Suprapubic skin (tissue), 4 donors: ENCODE measurements at regions not wholly inside any gene's neighbourhood (a gene's known extent, or its start where the extent isn't known, plus 50 kb on each side); places are given as distances from the start of the nearest gene placed in this dataset.

Experiments used
- POLR2A ChIP-seq, 2 donors: fragments of 450-650 bp; IDR thresholded peaks; one replicate each; pipeline ENCODE4 v1.6.1; 2017; ENCODE audit warnings: antibody characterized with exemption in 2 of 2, mild to moderate bottlenecking in 2 of 2, moderate library complexity in 2 of 2
- POLR2AphosphoS5 ChIP-seq, 3 donors: sonication (generic); formaldehyde crosslinking; IDR thresholded peaks; one replicate each; pipeline ENCODE4 v1.6.1; 2017; ENCODE audit warnings: antibody characterized with exemption in 3 of 3

DNA sequence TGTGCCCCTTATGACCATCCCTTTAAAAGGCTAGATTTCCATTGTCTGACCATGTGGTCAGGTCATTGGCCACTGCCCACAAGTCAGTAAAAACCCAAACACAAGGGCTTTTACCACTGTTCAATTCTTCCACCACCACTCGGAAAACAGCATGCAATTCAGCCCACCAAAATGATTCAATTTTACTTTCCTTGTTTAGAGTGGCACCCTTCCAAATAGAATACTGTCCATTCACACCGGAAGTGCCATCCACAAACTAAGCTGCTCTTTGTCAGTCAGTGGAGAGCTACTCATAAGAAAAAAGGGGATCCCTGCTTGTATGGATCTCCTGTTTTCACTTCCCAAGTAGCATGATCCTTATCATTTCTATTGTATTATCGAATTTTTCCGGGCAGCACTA is 350.7 kb upstream of the MBL2 start:
- TF ChIP-seq POLR2A (IDR thresholded peaks at IDR 0.05): no peak
- TF ChIP-seq POLR2AphosphoS5 (IDR thresholded peaks at IDR 0.05): no peak
